Activated CD4-positive, alpha-beta T cell treated with anti-CD3 and anti-CD28 coated beads, Interleukin-2, amount 10 ng/mL, durations not matched to agents 24 days and 14 days (primary cell): ENCODE measurements at regions not wholly inside any gene's neighbourhood (a gene's known extent, or its start where the extent isn't known, plus 50 kb on each side); places are given as distances from the start of the nearest gene placed in this dataset.

ENCODE experiments used
- DNase-seq: peaks from one replicate; pipeline ENCODE4 v3.0.0; 2022
- H3K27ac Mint-ChIP-seq: one replicate; pipeline ENCODE4 v1.8.0; 2022; ENCODE audit warnings: mild to moderate bottlenecking, mixed read lengths
- H3K27me3 Mint-ChIP-seq: one replicate; pipeline ENCODE4 v1.8.0; 2022; ENCODE audit warnings: mixed read lengths
- H3K36me3 Mint-ChIP-seq: one replicate; pipeline ENCODE4 v1.8.0; 2022; ENCODE audit warnings: low read depth, mild to moderate bottlenecking, mixed read lengths
- H3K4me1 Mint-ChIP-seq: one replicate; pipeline ENCODE4 v1.8.0; 2021; ENCODE audit warnings: mixed read lengths
- H3K4me3 Mint-ChIP-seq: one replicate; pipeline ENCODE4 v1.8.0; 2022; ENCODE audit warnings: mild to moderate bottlenecking, moderate library complexity, mixed read lengths
- H3K9me3 Mint-ChIP-seq: one replicate; pipeline ENCODE4 v1.8.0; 2021; ENCODE audit warnings: mixed read lengths
- intact Hi-C: fragments of 100-400 bp; cut with micrococcal nuclease; formaldehyde crosslinking; loops from one replicate; pipeline ENCODE4 v1.15.1; 2023

- no peak overlapping the region for H3K27ac Mint-ChIP-seq
- intact Hi-C loops = no loop called here
- H3K4me1 Mint-ChIP-seq = peaks cover 3% of the 10 kb centered on the region
- H3K36me3 Mint-ChIP-seq = no peaks in the 10 kb centered on the region
- no peak for DNase-seq
- H3K9me3 Mint-ChIP-seq = peaks cover 8% of the 10 kb centered on the region
- H3K4me3 Mint-ChIP-seq = no peak overlapping the region
- peaks cover 6% of the 10 kb centered on the region for H3K27me3 Mint-ChIP-seq
Observed at GRCh38 chr12:89970722-89971121, 262.1 kb upstream of the ATP2B1 start.

- no peak overlapping the region for H3K27ac Mint-ChIP-seq
- no peak for DNase-seq
- H3K27me3 Mint-ChIP-seq = peaks cover 6% of the 10 kb centered on the region
- H3K9me3 Mint-ChIP-seq = peaks cover 4% of the 10 kb centered on the region
- H3K36me3 Mint-ChIP-seq = no peaks in the 10 kb centered on the region
- H3K4me3 Mint-ChIP-seq = no peak overlapping the region
- intact Hi-C loops = loop anchor here (10.0 kb wide), 1 partner anchor 76 kb away; no protein-coding TSS in a partner anchor
- H3K4me1 Mint-ChIP-seq = no peaks in the 10 kb centered on the region
Observed at GRCh38 chr12:89969093-89969492, 260.5 kb upstream of the ATP2B1 start.

DNA sequence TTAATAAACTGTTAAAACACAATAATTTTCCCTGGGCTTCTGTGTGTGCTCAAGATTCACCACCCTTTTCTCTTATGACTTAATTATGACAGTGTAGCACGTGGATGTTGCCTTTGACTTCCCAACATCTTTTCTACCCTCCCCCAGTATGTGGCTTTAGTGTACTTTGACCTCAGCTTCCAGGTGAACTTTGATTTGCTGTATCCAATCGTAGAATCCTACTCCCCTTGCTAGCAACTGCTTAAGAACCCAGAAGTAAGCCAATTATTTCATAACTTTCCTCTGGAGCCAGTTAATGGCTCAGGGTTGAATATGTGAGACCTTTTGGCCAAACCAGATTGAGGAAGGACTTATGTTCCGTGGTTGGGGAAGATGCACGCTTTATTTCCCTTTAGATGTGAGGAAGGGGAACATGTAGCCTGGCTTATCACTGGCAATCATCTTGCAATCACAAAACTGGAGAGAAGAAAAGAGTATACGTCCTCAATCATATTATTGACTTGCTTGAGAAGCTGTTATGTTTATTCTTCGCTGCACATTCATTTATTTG is 259.6 kb upstream of the ATP2B1 start:
- H3K4me1 Mint-ChIP-seq = no peaks in the 10 kb centered on the region
- H3K4me3 Mint-ChIP-seq = no peak overlapping the region
- H3K9me3 Mint-ChIP-seq = peaks cover 4% of the 10 kb centered on the region
- peaks cover 6% of the 10 kb centered on the region for H3K27me3 Mint-ChIP-seq
- H3K36me3 Mint-ChIP-seq = no peaks in the 10 kb centered on the region
- no peak for DNase-seq
- H3K27ac Mint-ChIP-seq = no peak overlapping the region
- intact Hi-C loops = loop anchor here (10.0 kb wide), 1 partner anchor 77 kb away; no protein-coding TSS in a partner anchor

- H3K9me3 Mint-ChIP-seq = peaks cover 4% of the 10 kb centered on the region
- H3K4me1 Mint-ChIP-seq = no peaks in the 10 kb centered on the region
- no peak overlapping the region for H3K4me3 Mint-ChIP-seq
- H3K27ac Mint-ChIP-seq = no peak overlapping the region
- intact Hi-C loops = loop anchor here (10.0 kb wide), 1 partner anchor 78 kb away; no protein-coding TSS in a partner anchor
- no peak for DNase-seq
- H3K36me3 Mint-ChIP-seq = no peaks in the 10 kb centered on the region
- H3K27me3 Mint-ChIP-seq = peaks cover 8% of the 10 kb centered on the region
Observed at GRCh38 chr12:89966495-89967240, 258.0 kb upstream of the ATP2B1 start.

DNA sequence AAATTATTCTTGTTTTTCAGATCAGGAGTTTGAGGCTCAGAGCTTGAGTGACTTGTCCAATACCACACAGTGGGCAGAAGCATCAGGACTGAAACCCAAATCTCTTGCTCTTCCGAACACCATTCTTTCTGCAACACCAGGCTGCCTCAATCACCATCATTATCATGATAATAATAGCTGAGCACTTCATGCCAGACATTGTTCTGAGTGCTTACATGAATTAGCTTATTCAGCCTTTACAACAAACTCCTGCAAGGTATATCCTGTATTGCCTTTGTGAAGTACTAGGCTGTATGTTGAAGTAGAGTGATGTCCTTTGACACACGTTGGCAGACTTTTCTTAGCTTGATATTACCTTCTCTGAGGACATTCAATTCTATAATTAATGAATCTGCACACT is 257.4 kb upstream of the ATP2B1 start:
- DNase-seq = no peak
- intact Hi-C loops = loop anchor here (10.0 kb wide), 1 partner anchor 79 kb away; no protein-coding TSS in a partner anchor
- Mint-ChIP-seq H3K27ac (no peak overlapping the region), H3K4me1 (peaks cover 2% of the 10 kb centered on the region), H3K9me3 (peaks cover 4% of the 10 kb centered on the region), H3K27me3 (peaks cover 13% of the 10 kb centered on the region), H3K4me3 (no peak overlapping the region), H3K36me3 (no peaks in the 10 kb centered on the region)

- no peak overlapping the region for H3K27ac Mint-ChIP-seq
- intact Hi-C loops = loop anchor here (1.0 to 10.0 kb wide), 4 partner anchors 82 to 419 kb away; partner anchors contain the start of gene ATP2B1
Observed at GRCh38 chr12:89962648-89963047, 254.0 kb upstream of the ATP2B1 start.

DNA sequence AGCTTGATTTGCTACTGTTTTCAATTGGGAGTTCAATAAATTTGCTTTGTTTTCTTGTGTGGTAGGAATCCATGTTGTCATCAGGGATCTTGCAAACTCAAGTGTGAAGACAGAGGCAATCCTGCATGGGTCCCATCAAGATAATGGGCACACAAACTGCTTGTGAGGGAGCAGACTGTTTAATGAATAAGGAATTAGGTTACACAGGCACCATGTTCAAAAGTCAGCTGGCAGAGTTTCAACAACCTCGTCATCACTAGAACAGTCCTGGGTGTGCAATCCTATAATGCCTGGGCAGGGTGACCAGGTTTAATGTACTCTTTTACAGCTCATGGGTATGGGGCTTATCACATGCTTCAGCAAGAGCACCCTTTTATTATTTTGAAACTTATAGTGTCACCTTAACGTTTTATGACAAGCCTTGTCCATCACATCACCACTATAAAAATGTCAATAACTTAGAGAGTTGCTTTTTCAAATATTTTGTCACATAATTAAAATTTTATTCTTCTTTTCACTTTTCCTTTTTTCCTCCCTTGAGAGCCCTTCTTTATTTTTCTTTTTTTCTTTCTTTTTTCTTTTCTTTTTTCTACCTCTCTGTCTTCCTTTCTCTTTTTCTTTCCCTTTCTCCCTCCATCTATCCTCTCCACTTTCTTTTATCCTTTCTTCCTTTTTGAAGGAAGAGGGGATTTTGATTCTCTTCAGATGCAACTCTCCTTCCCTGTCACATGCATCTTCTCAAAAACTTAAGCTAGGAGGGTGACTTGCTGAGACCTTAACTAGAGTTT is 252.2 kb upstream of the ATP2B1 start:
- DNase-seq = no peak
- H3K4me1 Mint-ChIP-seq = peaks cover 12% of the 10 kb centered on the region

More at GRCh38 chr12:89962648-89963047, 254.0 kb upstream of the ATP2B1 start:
- H3K4me1 Mint-ChIP-seq = peaks cover 12% of the 10 kb centered on the region
- H3K4me3 Mint-ChIP-seq = no peak overlapping the region
- H3K9me3 Mint-ChIP-seq = no peaks in the 10 kb centered on the region
- H3K27me3 Mint-ChIP-seq = peaks cover 6% of the 10 kb centered on the region
- no peaks in the 10 kb centered on the region for H3K36me3 Mint-ChIP-seq
- no peak for DNase-seq

GRCh38 chr12:89960011-89960507 is 251.4 kb upstream of the ATP2B1 start:
- peak; percentile 63 for DNase-seq
- Mint-ChIP-seq H3K27ac (no peak overlapping the region), H3K36me3 (no peaks in the 10 kb centered on the region), H3K9me3 (peaks cover 4% of the 10 kb centered on the region), H3K27me3 (peaks cover 10% of the 10 kb centered on the region), H3K4me1 (peaks cover 12% of the 10 kb centered on the region), H3K4me3 (peak overlapping the region; percentile 39)
- intact Hi-C loops = loop anchor here (1.0 to 10.0 kb wide), 7 partner anchors 10 to 253 kb away; partner anchors contain the start of gene ATP2B1

More for the DNA sequence above, 252.2 kb upstream of the ATP2B1 start:
- H3K36me3 Mint-ChIP-seq = no peaks in the 10 kb centered on the region
- intact Hi-C loops = loop anchor here (1.0 to 10.0 kb wide), 7 partner anchors 10 to 254 kb away; partner anchors contain the start of gene ATP2B1
- H3K4me3 Mint-ChIP-seq = no peak overlapping the region
- peak overlapping the region; percentile 32 for H3K27ac Mint-ChIP-seq
- peaks cover 10% of the 10 kb centered on the region for H3K27me3 Mint-ChIP-seq
- peaks cover 4% of the 10 kb centered on the region for H3K9me3 Mint-ChIP-seq

GRCh38 chr12:89959179-89959578 is 250.5 kb upstream of the ATP2B1 start:
- Mint-ChIP-seq H3K27me3 (peaks cover 10% of the 10 kb centered on the region), H3K36me3 (no peaks in the 10 kb centered on the region), H3K9me3 (peaks cover 4% of the 10 kb centered on the region), H3K4me1 (peaks cover 12% of the 10 kb centered on the region), H3K27ac (no peak overlapping the region), H3K4me3 (no peak overlapping the region)
- intact Hi-C loops = no loop called here
- DNase-seq = no peak

DNA sequence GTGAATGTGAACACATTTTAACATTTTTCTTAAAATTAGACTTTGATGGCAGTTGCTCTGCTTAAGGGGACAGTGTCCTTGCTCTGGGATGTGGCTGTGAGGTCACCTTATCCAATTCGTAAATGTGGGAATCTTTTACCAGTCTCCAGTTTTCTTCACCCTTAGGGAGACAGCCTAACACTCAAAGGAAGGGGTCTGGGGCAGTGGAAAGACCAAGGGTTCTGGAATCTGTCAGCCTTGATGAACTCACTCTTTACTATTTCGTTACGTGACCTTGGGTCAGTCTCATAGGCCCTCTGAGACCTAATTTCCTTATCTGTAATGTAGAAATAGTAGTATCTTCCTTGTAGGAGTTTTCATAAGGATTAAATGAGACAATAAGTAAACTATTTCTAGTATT is 245.6 kb upstream of the ATP2B1 start:
- no peak overlapping the region for H3K27ac Mint-ChIP-seq
- H3K4me1 Mint-ChIP-seq = peaks cover 8% of the 10 kb centered on the region
- DNase-seq = peak; percentile 26
- no peaks in the 10 kb centered on the region for H3K36me3 Mint-ChIP-seq
- H3K27me3 Mint-ChIP-seq = peaks cover 6% of the 10 kb centered on the region
- no peak overlapping the region for H3K4me3 Mint-ChIP-seq
- H3K9me3 Mint-ChIP-seq = peaks cover 7% of the 10 kb centered on the region
- intact Hi-C loops = no loop called here

DNA sequence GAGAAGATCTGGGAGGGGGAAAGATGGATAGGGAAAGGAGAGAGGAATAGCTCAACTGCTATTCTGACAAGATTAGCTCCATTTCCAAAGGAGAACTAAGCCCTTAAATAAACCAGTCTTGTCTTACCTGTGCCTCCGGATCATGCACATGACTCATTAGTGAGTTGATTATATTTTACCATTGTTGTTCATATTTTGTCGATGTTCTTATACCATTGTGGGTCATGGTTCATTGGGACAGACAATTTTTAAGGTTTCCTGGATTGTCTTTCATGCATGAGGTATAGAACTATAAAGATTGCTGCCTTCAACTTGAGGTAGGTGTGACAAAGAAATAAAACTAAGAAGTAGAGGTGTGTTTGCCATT is 243.0 kb upstream of the ATP2B1 start:
- H3K4me3 Mint-ChIP-seq = no peak overlapping the region
- H3K36me3 Mint-ChIP-seq = no peaks in the 10 kb centered on the region
- H3K27ac Mint-ChIP-seq = no peak overlapping the region
- H3K9me3 Mint-ChIP-seq = peaks cover 5% of the 10 kb centered on the region
- H3K4me1 Mint-ChIP-seq = peaks cover 19% of the 10 kb centered on the region
- intact Hi-C loops = no loop called here
- peaks cover 4% of the 10 kb centered on the region for H3K27me3 Mint-ChIP-seq
- DNase-seq = no peak

DNA sequence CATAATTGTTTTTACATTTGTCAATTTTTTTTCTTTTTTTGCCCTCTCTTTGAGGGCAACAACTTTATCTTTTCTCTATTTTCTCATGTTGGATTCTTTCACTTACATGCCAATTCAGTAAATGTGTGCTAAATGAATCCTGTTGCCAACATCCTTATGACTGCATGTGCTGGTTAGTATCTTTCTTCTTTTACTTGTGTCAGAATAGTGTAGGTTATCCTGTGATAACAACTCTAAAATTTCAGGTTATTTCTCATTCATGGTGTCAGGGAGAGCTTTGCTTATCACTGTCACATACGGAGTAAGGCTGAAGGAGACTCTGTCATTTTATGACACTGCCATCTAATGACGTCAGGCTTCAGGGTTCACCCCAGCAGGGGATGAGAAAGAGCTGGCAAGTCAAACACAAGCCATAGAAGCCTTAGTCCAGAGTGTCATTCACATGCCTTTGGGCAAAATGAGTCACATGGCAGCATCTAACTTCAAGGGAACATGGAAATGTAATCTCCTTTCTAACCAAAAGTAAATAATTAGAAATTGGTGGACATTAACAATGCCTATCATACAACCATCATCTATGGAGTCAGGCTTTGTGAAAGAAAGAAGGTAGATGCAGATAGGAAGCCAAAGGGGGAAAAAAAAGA is 242.5 kb upstream of the ATP2B1 start:
- intact Hi-C loops = no loop called here
- H3K9me3 Mint-ChIP-seq = peaks cover 3% of the 10 kb centered on the region
- no peaks in the 10 kb centered on the region for H3K36me3 Mint-ChIP-seq
- peaks cover 2% of the 10 kb centered on the region for H3K27me3 Mint-ChIP-seq
- DNase-seq = peak; percentile 56
- H3K27ac Mint-ChIP-seq = no peak overlapping the region
- H3K4me3 Mint-ChIP-seq = no peak overlapping the region
- peaks cover 19% of the 10 kb centered on the region for H3K4me1 Mint-ChIP-seq

GRCh38 chr12:89950421-89950820 is 241.8 kb upstream of the ATP2B1 start:
- Mint-ChIP-seq H3K4me3 (no peak overlapping the region), H3K9me3 (peaks cover 3% of the 10 kb centered on the region), H3K36me3 (no peaks in the 10 kb centered on the region), H3K27ac (no peak overlapping the region), H3K4me1 (peaks cover 19% of the 10 kb centered on the region), H3K27me3 (peaks cover 2% of the 10 kb centered on the region)
- intact Hi-C loops = loop anchor here (1.0 kb wide), 3 partner anchors 10 to 194 kb away; no protein-coding TSS in a partner anchor
- DNase-seq = peak; percentile 56
